GM19397 (cell line): ENCODE measurements at regions not wholly inside any gene's neighbourhood (a gene's known extent, or its start where the extent isn't known, plus 50 kb on each side); places are given as distances from the start of the nearest gene placed in this dataset.

Experiments used
- ATAC-seq: cut with Tn5 transposase; IDR thresholded peaks from one replicate; pipeline ENCODE4 v1.9.1; 2021; ENCODE audit warnings: mild to moderate bottlenecking, moderate library complexity; ENCODE audit not compliant: unreplicated experiment

DNA sequence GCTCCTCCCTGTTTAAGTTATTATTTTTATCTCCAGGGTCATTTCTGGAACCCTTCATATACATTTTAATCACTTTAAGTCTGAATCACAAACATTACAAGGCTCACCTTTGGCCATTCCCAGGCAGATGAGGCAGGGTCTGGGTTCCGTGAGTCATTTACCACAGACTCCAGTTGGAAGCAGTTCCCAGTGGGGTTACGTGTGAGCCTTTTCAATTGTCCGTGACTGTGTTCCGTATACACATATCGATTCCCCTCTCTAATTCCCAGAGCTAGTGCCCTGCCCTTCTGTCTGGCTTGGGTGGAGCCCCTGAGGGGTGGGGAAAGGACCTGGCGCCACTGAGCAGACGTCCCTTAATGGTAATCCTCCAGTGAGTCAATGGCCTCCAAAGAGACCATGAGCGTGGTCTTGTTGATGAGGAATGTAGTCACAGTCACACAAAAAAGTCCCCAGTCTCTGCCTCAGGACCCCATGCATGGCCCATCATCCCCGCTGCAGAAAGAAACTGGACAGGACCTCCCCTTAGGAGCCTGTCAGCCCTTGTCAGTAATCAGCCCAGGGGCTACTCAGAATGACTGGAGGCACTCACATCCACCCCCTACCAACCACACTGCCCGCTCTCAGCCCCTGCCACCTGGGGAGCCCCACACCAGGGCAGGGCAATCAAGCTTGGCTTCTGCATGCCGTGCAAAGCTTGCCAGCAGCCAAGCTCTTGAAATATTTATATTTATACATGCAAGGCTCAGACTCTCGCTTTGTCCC, 144.4 kb downstream of the ZIC5 start:
- no peak for ATAC-seq

DNA sequence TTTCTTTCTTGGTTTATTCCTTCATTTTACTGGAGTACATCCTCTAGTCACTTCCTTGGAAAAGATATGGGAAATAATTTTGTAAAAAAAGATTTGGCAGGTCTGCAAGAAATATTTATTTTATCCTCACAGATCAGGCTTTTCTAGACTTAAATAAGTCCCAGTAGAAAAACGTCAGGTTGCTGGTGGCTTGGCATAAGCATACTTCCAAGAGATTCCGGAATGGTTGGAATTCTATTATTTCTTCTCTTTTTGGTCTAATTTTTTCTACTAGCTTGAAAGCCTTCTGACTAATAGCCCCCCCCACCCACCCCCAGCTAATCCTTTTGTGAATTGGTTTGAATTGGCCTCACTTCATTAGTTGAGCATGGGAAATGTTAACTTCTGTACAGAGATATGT, 147.6 kb downstream of the ZIC5 start:
- ATAC-seq: no peak

DNA sequence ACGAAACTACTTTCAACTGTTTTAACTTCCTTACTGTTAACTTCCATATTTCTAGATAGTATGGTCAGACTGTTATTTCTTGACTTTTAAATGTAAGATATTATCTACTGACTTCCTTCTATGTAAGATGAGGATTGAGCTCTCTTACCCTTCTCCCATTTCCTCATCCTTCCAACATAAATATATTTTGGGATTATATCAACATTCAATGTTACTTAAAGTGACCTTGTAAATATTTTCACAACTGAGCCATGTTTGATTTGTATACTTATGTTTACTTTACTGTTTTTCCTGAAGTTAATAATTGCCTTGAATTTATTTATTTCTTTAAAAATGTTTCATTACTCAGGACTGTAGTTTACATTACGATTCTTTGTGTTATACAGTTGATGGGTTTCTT, 148.7 kb downstream of the ZIC5 start:
- no peak for ATAC-seq

DNA sequence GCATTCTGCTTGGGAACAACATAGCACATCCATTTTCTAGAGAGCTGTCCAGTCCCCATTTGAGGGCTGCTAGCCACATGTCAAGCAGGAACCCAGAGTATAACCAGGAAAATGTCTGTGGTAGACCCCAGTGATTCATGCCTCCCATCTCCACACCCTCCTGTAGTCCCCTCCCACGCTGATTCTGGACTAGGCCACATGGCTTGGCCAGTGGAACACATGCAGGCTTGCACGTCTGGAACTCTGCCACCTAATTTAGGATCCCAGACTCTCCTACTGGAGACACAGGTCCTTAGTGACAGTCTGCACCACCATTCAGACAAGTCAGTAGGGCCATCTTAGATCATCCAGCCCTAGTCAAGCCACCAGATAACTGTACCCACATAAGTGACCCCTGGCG, 149.8 kb downstream of the ZIC5 start:
- ATAC-seq: no peak

DNA sequence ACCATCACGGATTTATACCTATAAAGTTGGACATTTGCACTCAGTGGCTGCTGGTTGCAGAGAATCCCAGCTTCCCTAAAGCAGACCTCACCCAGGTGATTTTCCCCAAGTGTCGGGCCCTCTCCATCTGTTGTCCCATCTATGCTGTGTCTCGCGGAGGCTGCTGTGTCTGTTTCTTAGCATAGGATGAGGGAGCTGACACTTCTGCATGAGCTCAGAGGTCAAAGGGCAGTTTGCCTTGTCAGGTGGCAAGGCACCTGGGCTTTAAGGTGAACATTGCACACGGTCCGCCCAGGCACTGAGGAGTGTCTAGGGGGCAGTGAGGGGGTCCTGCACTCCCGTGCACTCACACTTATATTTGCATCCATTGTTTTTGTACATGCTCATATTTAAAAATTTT, 151.6 kb downstream of the ZIC5 start:
- no peak for ATAC-seq

DNA sequence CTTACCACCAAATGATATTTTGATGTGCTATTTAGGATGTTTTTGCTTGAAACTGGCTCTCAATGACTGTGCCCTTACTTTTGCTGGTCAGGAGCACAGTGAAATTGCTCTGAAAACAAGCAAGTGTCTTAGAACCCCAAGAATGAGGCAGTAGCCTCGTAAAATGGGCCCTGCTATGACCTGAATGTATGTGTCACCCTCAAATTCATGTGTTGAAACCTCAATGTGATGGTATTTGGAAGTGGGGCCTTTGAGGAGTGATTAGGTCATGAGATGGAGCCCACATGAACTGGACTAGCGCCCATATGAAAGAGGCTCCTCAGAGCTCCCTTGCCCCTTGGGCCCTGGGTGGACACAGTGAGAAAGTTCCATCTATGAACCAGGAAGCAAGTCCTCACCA, 155.2 kb downstream of the ZIC5 start:
- no peak for ATAC-seq

DNA sequence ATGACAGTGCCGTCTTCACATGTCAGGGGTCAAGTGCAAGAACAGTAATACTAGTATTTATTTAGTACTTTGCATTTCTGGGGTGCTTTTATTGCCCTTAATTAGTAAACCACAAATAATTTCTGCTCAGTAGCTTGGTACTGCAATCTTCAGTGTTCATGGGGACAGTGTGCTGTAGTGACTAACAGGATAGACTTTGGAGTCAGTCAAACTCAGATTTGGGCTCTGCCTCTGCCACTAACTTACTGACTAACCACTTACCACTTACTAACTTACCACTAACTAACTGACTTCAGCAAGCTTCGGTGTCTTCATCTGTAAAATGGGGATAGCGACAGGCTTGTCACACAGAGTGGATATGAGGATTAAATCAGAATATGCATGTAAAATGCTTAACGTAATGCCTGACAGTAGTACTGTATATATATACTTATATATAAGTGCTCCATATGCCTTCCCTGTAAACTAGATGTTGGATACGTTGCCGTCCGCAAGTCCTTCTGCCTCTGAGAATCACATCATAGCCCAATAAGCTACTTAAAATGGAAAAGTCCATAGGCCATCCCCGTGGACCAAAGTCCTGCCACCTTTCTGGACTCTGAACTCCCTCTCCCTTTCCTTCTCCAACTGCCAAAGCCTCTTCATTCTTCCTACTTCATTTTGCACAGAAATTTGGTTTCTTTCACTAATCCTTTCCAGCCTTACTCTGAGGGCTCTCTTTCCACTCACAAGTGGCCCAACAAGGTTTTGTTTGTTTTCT, 158.1 kb downstream of the ZIC5 start:
- no peak for ATAC-seq

DNA sequence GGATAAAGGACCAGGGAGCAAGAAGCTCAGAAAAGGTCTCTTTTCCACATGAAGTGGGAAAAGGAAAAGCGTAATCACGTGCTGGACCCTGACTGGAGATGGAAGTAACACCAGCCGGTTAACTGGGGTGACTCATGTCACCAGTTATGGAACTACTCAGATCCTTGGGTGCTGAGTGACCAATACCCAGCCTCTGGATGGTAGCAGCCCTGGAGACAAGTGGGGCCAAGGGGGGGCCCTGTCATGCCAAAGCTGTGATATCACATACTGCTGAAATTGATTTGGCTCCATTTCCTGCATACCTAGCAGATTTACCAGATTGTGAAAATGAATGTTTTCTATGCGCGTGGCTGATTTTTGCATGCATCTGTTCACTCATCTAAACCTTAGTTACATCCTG, 158.9 kb downstream of the ZIC5 start:
- no peak for ATAC-seq

DNA sequence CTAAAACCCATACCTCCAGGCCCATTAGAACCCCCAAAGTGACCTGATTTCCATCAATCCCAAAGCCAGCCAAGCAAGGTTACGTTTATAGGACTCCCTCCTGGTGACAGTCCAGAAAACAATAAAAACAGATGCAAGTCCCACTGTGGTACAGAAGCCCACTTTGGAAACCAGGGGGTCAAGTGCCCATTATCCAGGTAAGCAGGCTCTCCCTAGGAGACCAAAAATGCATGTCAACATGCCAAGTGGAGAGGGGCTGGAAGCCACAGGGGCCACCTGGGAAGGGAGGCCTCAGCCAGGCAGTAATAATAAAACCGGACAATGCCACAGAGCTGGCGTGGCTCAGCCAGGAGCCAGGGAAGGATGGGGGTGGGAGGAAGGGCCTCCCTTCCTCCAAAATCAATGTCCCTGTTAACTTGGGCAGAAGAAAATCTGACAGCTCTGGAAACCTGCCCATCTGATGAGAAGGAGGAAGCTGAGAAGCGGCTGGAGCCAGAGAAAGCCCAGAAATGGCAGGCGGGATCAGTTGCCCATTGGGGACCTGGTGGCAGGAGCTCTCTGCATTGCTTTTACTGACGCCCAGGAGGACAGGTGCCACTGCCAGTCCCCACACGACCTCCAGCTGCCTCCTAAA, 160.4 kb downstream of the ZIC5 start:
- ATAC-seq: no peak

DNA sequence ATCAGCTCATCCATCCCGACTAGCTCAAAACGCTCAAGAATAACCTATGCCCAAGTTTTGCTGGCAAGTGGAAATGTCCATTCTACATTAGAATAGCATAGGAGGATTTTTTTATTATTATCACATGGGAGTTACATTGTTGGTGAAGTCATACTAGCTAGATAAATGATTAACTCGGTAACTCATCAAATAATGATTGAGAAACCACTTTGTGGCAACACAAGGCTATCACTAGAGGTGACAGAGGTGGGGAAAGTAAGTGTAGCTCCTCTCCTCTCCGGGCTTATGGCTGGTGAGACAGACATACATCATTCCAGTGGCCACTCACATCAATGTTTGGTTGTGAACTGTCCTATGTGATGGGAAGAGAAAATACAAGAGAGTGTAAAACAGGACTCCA, 161.6 kb downstream of the ZIC5 start:
- ATAC-seq: no peak

DNA sequence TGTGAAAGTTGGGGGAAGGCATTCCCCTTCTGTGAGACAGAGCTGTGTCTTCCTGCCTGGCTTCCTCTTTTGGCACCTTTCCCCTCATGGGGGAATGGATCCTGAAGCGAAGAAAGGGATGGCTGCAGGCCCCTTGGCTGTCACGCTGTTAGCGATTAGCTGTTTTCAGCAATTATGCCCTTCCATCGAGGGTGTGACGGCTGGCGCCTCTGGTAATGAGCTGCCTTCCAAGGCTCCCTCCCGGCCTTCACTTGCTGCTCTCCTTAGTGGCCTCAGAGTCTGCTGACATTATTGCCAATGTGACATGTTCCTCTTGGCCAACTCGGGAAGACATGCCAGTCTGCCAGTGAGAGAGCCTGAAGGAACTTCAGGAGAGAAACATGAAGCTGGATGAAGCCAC, 162.1 kb downstream of the ZIC5 start:
- no peak for ATAC-seq

DNA sequence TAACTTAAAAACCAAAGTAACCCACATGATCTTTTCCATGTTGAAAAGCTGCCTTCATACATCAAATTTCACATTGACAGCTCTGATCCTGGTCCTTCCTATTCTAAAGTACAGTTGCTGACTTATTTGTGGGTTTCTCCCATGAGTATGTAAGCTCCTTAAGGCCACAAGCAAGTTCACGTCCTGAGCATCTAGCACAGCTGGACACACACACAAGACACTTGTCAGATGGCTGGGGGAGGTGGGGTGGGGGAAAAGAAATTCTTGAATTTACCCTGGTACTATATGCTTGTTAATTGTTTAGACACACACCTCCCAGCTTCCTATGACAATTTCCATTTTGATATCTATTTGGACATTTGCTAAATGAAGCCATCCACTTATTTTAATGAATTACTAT, 162.8 kb downstream of the ZIC5 start:
- no peak for ATAC-seq

DNA sequence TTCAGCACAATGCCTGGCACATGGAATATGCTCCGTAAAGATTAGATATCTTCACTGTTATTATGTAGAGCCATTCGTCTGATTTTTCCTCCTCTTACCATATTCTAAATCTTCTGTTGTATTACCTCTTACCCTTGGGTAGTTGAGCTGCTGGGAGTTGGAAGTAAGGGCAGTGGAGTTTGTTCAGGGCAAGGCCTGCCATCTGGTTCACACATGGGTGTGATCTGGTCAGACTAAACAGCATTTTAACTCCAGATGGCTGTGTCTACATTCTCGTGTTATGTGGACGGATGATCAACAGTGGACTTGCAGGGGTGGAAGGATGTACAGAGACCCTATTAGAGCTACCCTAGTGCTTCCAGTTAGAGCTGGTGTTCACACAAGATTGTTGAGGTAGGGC, 164.9 kb downstream of the ZIC5 start:
- no peak for ATAC-seq

DNA sequence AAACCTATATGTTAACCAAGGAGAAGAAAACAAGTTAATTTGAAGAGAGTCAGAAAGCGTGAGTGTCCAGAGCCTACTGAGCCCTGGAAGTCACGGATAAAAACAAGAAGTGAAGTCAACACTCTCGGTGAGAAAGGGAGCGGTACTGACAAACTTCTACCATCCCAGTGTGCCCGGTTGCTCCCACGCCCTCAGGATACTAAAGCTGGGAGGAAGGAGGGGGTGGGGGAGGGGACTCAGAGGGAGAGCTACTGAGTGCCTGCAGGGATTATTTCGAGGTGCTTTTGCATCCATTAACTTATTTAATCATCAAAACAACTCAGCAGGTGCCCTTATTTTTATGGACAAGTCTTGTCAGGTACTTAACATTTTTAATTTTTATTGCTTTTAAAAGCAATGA, 166.2 kb downstream of the ZIC5 start:
- no peak for ATAC-seq

DNA sequence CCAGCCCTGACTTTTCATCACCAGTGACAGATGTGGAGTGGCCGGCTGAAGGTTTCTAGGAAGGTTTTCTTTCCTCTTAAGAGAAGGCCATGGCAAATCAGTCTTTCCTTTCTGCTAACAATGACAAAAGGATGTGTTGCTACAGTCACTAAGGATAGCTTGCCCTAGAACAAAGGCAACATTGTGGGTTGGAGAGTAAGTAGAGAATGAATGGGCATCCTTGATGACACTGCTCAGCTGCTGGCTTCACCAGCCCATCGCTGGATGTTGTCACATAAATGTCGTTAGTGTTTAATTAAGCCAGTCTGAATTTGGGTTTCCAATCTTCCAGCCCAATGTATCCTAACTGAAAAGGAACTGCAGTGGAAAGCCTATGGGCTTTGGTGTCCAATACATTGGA, 168.4 kb downstream of the ZIC5 start:
- no peak for ATAC-seq

DNA sequence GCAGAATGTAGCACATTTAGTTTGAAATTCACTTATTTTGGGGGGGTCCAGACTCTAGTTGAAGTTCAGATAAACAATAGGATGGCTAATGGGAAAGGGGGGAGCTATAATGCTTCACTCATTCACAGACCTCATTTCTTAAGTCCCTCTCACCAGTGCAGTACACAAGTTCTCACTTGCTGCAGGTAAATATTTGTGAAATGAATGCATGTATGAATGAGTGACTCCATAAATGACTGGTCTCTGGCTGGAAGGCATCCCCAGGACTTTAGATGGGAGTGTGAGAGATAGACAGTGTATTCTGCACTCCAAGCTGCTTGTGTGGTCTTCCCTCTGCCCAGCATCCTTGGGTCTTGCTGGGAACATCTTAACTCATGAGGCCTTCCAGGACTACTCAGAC, 169.2 kb downstream of the ZIC5 start:
- no peak for ATAC-seq

DNA sequence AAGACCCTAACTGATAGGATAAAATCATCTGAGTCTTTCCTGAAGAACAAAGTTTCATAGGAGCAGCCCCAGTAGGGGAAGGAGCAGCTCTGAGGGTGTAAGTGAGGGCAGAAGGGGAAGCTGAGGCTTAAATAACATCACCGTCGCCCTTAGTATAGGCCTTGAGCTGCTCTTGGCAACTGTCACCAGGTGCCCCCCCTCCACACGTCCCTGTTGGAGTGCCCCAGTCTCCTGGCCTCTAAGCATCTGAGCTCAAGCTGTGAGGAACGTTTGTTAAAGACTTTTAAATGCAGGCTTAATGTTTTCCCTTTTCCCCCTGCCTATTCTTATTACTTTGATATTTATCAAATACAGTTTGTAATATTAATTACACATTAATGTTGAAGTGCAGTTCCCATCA, 170.6 kb downstream of the ZIC5 start:
- no peak for ATAC-seq

DNA sequence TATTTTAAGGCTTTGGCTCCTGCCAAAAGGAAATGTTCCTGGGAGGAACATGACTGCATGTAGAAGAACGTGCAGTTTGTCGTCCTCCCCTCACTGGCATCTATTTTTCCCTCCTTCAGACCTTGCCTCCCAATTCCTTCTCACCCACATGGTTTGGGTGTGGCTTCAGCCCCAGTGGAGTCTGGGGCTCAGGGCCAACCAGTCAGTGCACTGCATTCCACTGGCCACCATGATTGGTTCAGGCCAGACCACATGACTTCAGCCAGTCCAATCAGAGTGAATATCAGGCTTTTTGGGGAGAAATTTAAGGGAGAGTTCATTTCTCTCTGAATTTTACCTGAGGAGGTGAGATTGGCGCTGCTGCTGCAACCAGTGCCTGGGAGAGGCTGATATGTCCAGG, 171.6 kb downstream of the ZIC5 start:
- ATAC-seq: no peak

DNA sequence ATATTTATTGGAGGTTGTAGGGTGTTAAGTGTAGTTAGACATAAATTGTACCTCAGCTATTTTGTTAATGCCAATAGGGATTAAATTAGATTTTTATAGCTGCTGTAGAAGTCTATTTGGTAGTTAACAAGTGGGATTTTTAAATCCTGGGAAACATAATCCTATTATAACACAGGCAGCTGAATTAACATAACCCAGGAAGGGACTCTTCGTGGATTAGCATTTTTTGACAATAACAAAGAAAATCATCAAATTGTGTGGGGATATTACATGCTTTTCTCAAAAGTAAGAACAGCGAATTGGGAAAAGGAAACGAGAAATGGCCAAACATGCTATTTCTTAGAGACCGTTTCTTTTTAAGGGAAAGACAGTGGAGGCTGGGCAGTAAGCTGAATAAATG, 172.8 kb downstream of the ZIC5 start:
- ATAC-seq: no peak

DNA sequence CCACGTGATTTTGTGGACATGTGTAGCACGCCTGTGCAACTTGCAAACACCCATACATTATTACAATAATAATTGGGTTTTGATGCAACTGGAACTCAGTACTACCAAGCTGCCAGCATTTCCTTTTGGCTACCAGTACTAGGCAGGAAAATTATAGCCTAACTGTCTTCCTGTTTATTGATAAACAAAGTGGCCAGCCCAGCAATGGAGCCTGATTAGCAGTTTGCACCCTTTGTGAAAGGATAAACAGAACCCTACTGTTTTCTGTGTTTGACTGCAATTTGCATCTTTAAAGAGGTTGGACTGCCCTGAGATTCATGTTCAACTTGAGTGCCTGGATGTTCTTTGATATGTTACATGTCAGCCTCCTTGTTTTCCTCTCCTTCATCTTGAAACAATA, 173.9 kb downstream of the ZIC5 start:
- ATAC-seq: no peak

DNA sequence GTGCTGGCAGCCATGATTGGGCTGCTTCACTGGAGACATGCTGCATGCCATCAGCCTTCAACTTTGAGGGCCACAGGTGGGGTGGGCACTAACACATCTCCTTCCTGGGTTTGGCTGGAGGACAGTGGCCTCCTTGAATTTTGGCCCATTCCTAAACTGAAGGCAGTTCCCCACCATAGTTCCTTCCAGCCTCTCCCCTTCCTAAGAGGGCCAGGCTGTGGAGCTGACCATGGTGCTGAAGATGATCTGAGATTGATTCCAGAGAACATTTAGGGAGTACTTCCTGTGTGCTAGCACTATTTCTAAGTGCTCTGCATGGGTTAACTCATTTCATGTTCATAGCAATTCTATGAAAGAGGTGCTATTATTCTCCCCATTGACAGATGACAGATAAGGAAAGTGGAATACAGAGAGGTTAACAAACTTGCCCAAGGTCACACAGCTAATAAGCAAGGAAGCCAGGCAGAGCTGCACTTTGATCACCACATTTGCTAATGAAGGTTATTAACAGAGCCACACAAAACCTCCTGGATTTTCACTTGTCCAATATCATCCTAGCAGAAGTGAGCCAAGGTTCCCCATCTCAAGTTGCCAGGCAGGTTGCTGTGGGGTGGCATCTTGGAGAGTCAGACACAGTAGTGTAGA, 175.3 kb downstream of the ZIC5 start:
- no peak for ATAC-seq
